ENCODE measurements at regions not wholly inside any gene's neighbourhood (a gene's known extent, or its start where the extent isn't known, plus 50 kb on each side); places are given as distances from the start of the nearest gene placed in this dataset.

GRCh38 chr5:117220730-117221129 is 646.1 kb upstream of the SEMA6A start:
- no peak for DNase-seq (ENCODE audit: low spot score)

GRCh38 chr5:117218789-117219188 is 644.2 kb upstream of the SEMA6A start:
- DNase-seq (ENCODE audit: low spot score) = no peak

GRCh38 chr5:117212866-117213265 is 638.2 kb upstream of the SEMA6A start:
- DNase-seq (ENCODE audit: low spot score) = no peak

GRCh38 chr5:117210796-117211195 is 636.2 kb upstream of the SEMA6A start:
- no peak for DNase-seq (ENCODE audit: low spot score)

- DNase-seq (ENCODE audit: low spot score) = no peak
These were observed 634.9 kb upstream of the SEMA6A start for GRCh38 chr5:117209479-117209878.

GRCh38 chr5:117207088-117207668 is 632.6 kb upstream of the SEMA6A start:
- DNase-seq (ENCODE audit: low spot score) = no peak

- no peak for DNase-seq (ENCODE audit: low spot score)
These were observed 631.3 kb upstream of the SEMA6A start for GRCh38 chr5:117205894-117206293.

GRCh38 chr5:117204926-117205869 is 630.6 kb upstream of the SEMA6A start:
- no peak for DNase-seq (ENCODE audit: low spot score)

- no peak for DNase-seq (ENCODE audit: low spot score)
These were observed 629.8 kb upstream of the SEMA6A start for GRCh38 chr5:117204404-117204803.

GRCh38 chr5:117203584-117203983 is 629.0 kb upstream of the SEMA6A start:
- DNase-seq (ENCODE audit: low spot score) = no peak

GRCh38 chr5:117201001-117201400 is 626.4 kb upstream of the SEMA6A start:
- no peak for DNase-seq (ENCODE audit: low spot score)

- no peak for DNase-seq (ENCODE audit: low spot score)
These were observed 620.5 kb upstream of the SEMA6A start for GRCh38 chr5:117195076-117195475.

- no peak for DNase-seq (ENCODE audit: low spot score)
These were observed 616.6 kb upstream of the SEMA6A start for GRCh38 chr5:117191251-117191650.

- DNase-seq (ENCODE audit: low spot score) = no peak
These were observed 615.2 kb upstream of the SEMA6A start for GRCh38 chr5:117189784-117190183.

- no peak for DNase-seq (ENCODE audit: low spot score)
These were observed 613.6 kb upstream of the SEMA6A start for GRCh38 chr5:117188211-117188610.

GRCh38 chr5:117186751-117187150 is 612.1 kb upstream of the SEMA6A start:
- no peak for DNase-seq (ENCODE audit: low spot score)

- no peak for DNase-seq (ENCODE audit: low spot score)
These were observed 608.7 kb upstream of the SEMA6A start for GRCh38 chr5:117183326-117183725.

GRCh38 chr5:117182104-117182503 is 607.5 kb upstream of the SEMA6A start:
- no peak for DNase-seq (ENCODE audit: low spot score)

GRCh38 chr5:117177302-117177701 is 602.7 kb upstream of the SEMA6A start:
- DNase-seq (ENCODE audit: low spot score) = no peak

GRCh38 chr5:117165068-117165467 is 590.4 kb upstream of the SEMA6A start:
- no peak for DNase-seq (ENCODE audit: low spot score)

GRCh38 chr5:117161718-117162335 is 587.2 kb upstream of the SEMA6A start:
- DNase-seq (ENCODE audit: low spot score) = no peak

GRCh38 chr5:117160391-117160790 is 585.8 kb upstream of the SEMA6A start:
- no peak for DNase-seq (ENCODE audit: low spot score)

- DNase-seq (ENCODE audit: low spot score) = no peak
These were observed 574.7 kb upstream of the SEMA6A start for GRCh38 chr5:117149312-117149711.
